HG02938 (cell line): ENCODE measurements at regions not wholly inside any gene's neighbourhood (a gene's known extent, or its start where the extent isn't known, plus 50 kb on each side); places are given as distances from the start of the nearest gene placed in this dataset.
"Not testable (repeated sequence)": the region's sequence is repeated elsewhere in the genome, so short reads cannot be mapped to it uniquely, and the experiment has no call there.

Experiments
- ATAC-seq: cut with Tn5 transposase; IDR thresholded peaks from one replicate; pipeline ENCODE4 v1.9.1; 2021; ENCODE audit warnings: mild to moderate bottlenecking, moderate library complexity; ENCODE audit not compliant: unreplicated experiment

GRCh38 chr4:116702949-116703348 is 382.4 kb downstream of the TRAM1L1 start:
- no peak for ATAC-seq

GRCh38 chr4:116688536-116688935 is 396.8 kb downstream of the TRAM1L1 start:
- no peak for ATAC-seq

GRCh38 chr4:116668190-116668589 is 417.2 kb downstream of the TRAM1L1 start:
- ATAC-seq, result no peak

GRCh38 chr4:116665716-116666115 is 419.7 kb downstream of the TRAM1L1 start:
- ATAC-seq, result no peak

- no peak for ATAC-seq
Observed at GRCh38 chr4:116664198-116664597, 421.2 kb downstream of the TRAM1L1 start.

GRCh38 chr4:116639070-116639577 is 446.3 kb downstream of the TRAM1L1 start:
- ATAC-seq, result no peak

- no peak for ATAC-seq
Observed at GRCh38 chr4:116638592-116638991, 446.8 kb downstream of the TRAM1L1 start.

- ATAC-seq, result peak; percentile 99
Observed at GRCh38 chr4:116636917-116637316, 448.5 kb downstream of the TRAM1L1 start.

GRCh38 chr4:116632269-116632668 is 453.1 kb downstream of the TRAM1L1 start:
- ATAC-seq, result no peak

GRCh38 chr4:116628598-116628997 is 456.8 kb downstream of the TRAM1L1 start:
- ATAC-seq, result no peak

GRCh38 chr4:116627545-116627944 is 457.8 kb downstream of the TRAM1L1 start:
- ATAC-seq, result no peak

- not testable (repeated sequence) for ATAC-seq
Observed at GRCh38 chr4:116619508-116619907, 465.9 kb downstream of the TRAM1L1 start.

GRCh38 chr4:116618638-116619037 is 466.7 kb downstream of the TRAM1L1 start:
- no peak for ATAC-seq

- ATAC-seq, result no peak
Observed at GRCh38 chr4:116603096-116603495, 482.3 kb downstream of the TRAM1L1 start.

- no peak for ATAC-seq
Observed at GRCh38 chr4:116599859-116600258, 485.5 kb downstream of the TRAM1L1 start.

GRCh38 chr4:116598980-116599789 is 486.2 kb downstream of the TRAM1L1 start:
- ATAC-seq, result no peak

- no peak for ATAC-seq
Observed at GRCh38 chr4:116598155-116598979, 487.0 kb downstream of the TRAM1L1 start.

- ATAC-seq, result no peak
Observed at GRCh38 chr4:116590648-116591047, 494.7 kb downstream of the TRAM1L1 start.

- ATAC-seq, result no peak
Observed at GRCh38 chr4:116588783-116589182, 496.6 kb downstream of the TRAM1L1 start.

- no peak for ATAC-seq
Observed at GRCh38 chr4:116585246-116585645, 500.1 kb downstream of the TRAM1L1 start.

GRCh38 chr4:116577321-116577720 is 508.1 kb downstream of the TRAM1L1 start:
- no peak for ATAC-seq

GRCh38 chr4:116573540-116573939 is 511.8 kb downstream of the TRAM1L1 start:
- no peak for ATAC-seq
